SH-SY5Y (cell line): ENCODE measurements at regions not wholly inside any gene's neighbourhood (a gene's known extent, or its start where the extent isn't known, plus 50 kb on each side); places are given as distances from the start of the nearest gene placed in this dataset.

ENCODE experiments used
- GATA2 ChIP-seq: IDR thresholded peaks from 2 replicates; pipeline ENCODE4 v1.6.1; 2011; ENCODE audit warnings: mild to moderate bottlenecking, low read depth, low read length
- GATA3 ChIP-seq: IDR thresholded peaks from 2 replicates; pipeline ENCODE4 v1.6.1; 2011; ENCODE audit warnings: low read depth, mild to moderate bottlenecking, low read length, moderate library complexity

DNA sequence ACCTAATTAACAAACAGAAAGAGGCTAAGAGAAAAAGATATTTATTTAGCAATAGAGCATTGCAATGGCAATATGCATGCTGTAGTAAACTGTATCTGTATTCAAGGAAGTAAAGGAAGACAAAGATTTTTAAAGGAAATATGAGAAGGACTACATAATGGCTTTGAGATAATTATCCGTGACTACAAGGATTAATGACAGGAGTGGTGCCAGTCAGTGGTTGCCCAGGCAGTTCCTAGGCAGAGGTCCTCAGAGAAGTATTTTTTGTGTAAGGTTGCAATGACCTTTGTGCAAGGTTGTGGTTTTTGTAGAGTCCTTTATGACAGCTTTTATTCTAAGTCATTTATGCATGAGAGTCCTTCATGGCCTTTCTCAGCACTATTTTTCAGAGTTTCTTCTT is 711.1 kb upstream of the CHRM3 start:
- TF ChIP-seq GATA2 (no peak), GATA3 (no peak)
